Caco-2 (cell line): ENCODE measurements at regions not wholly inside any gene's neighbourhood (a gene's known extent, or its start where the extent isn't known, plus 50 kb on each side); places are given as distances from the start of the nearest gene placed in this dataset.
A peak's percentile ranks its signal among the peaks of the same experiment; 100 is the strongest.

Experiments used
- BruUV-seq: library from RNA; stranded (reverse); fragments of 400-500 nt; replicated peaks from 2 replicates; lab custom pipeline; 2021; lab: Mats Ljungman, UMichigan
- CTCF ChIA-PET: fragments of 300-600 bp; sonication (Branson Sonifier 250); formaldehyde crosslinking; loops from one replicate; lab custom pipeline; 2022; ENCODE audit warnings: antibody characterized with exemption; lab: Charles Lee
- POLR2A ChIA-PET: fragments of 300-600 bp; sonication (Branson Sonifier 250); formaldehyde crosslinking; loops from one replicate; lab custom pipeline; 2022; ENCODE audit warnings: antibody characterized with exemption; lab: Charles Lee
- DNase-seq, 2 experiments: peaks; one replicate each; pipeline versions ENCODE4 v3.0.0 to v3.0.0-alpha.2; 2020 to 2022
- H3K27me3 ChIP-seq: replicated peaks from 2 replicates; pipeline ENCODE4 v1.6.0; 2011; ENCODE audit warnings: low read length; ENCODE audit not compliant: control insufficient read depth, insufficient read depth
- H3K36me3 ChIP-seq: 2 replicates; pipeline ENCODE4 v1.5.1; 2011; ENCODE audit warnings: low read length; ENCODE audit not compliant: control insufficient read depth, insufficient read depth
- H3K4me1 ChIP-seq: fragments of 250-450 bp; sonication (Bioruptor Pico); 2 replicates; pipeline ENCODE4 v1.5.1; 2020; ENCODE audit warnings: mild to moderate bottlenecking
- H3K4me3 ChIP-seq: 2 replicates; pipeline ENCODE4 v1.5.1; 2011; ENCODE audit warnings: low read depth, mild to moderate bottlenecking, control low read depth, low read length
- H3K9me3 ChIP-seq: fragments of 250-450 bp; sonication (Bioruptor Pico); 2 replicates; pipeline ENCODE4 v1.5.1; 2020; ENCODE audit warnings: mild to moderate bottlenecking, moderate library complexity
- H3K27ac Mint-ChIP-seq: one replicate; pipeline ENCODE4 v1.8.0; 2022; ENCODE audit warnings: mixed read lengths; ENCODE audit not compliant: unreplicated experiment
- H3K27me3 Mint-ChIP-seq: one replicate; pipeline ENCODE4 v1.8.0; 2022; ENCODE audit warnings: mixed read lengths; ENCODE audit not compliant: insufficient read depth, unreplicated experiment
- H3K36me3 Mint-ChIP-seq: one replicate; pipeline ENCODE4 v1.8.0; 2022; ENCODE audit warnings: mild to moderate bottlenecking, mixed read lengths; ENCODE audit not compliant: insufficient read depth, unreplicated experiment
- H3K4me1 Mint-ChIP-seq: one replicate; pipeline ENCODE4 v1.8.0; 2022; ENCODE audit warnings: low read depth, mixed read lengths; ENCODE audit not compliant: unreplicated experiment
- H3K4me3 Mint-ChIP-seq: one replicate; pipeline ENCODE4 v1.8.0; 2022; ENCODE audit warnings: mild to moderate bottlenecking, moderate library complexity, mixed read lengths; ENCODE audit not compliant: unreplicated experiment
- H3K9me3 Mint-ChIP-seq: one replicate; pipeline ENCODE4 v1.8.0; 2022; ENCODE audit warnings: mixed read lengths; ENCODE audit not compliant: unreplicated experiment
- CTCF ChIP-seq, 2 experiments: fragments of 200-600 bp in 1 of 2; IDR thresholded peaks; 1 replicate in 1 of 2; 2 replicates in 1 of 2; pipeline versions ENCODE4 v1.5.1 to v1.8.0; 2011 to 2022; ENCODE audit warnings: antibody characterized with exemption in 1 of 2, control low read depth in 1 of 2, inconsistent platforms in 1 of 2, low read depth in 1 of 2, low read length in 1 of 2, mild to moderate bottlenecking in 1 of 2, moderate library complexity in 1 of 2; ENCODE audit not compliant: insufficient read depth in 1 of 2, severe bottlenecking in 1 of 2, unreplicated experiment in 1 of 2
- intact Hi-C: fragments of 100-400 bp; cut with micrococcal nuclease; formaldehyde crosslinking; loops from one replicate; pipeline ENCODE4 v1.10.0; 2022; ENCODE audit not compliant: unreplicated experiment

DNA sequence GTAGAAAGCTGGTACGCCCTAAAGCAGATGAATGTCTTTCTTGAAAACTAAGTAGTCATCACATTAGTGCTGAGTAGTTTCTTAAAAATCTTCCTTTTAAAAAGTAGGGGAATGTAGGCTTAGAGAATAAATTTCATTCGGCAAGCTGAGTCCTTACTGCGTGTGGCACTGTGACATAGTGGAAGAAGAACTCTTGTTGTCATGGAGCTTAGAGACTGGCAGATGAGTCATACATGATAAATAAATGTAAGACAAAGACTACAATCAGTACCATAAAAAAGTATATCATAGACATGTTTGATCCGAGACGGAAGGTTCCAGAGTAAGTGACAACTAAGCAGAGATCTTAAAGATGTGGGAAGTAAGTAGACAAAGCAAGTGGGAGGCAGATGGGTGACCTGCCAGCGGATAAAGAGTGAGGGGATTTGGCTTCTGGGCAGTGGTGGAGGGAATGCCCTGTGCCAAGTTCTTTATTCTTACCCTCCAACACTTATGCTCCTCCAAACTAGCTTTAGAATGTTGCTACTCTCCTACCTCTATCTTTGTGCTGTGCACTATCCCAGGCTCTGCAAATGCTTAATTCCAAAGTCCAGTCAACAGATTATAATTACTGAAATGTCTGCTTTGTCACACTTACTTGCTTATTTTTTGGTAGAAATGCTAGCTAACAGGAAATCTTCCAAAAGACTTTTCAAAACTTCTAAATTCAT, 608.5 kb upstream of the USP24 start:
- H3K4me1 Mint-ChIP-seq: peaks cover 22% of the 10 kb centered on the region
- H3K36me3 ChIP-seq: no peaks in the 10 kb centered on the region

GRCh38 chr1:55822891-55823290, 607.7 kb upstream of the USP24 start:
- H3K27me3 Mint-ChIP-seq: no peaks in the 10 kb centered on the region
- CTCF ChIA-PET: no interaction called here
- Histone ChIP-seq H3K36me3 (no peaks in the 10 kb centered on the region), H3K27me3 (no peaks in the 10 kb centered on the region), H3K4me1 (peaks cover 29% of the 10 kb centered on the region), H3K9me3 (no peaks in the 10 kb centered on the region), H3K4me3 (no peak overlapping the region)
- H3K4me3 Mint-ChIP-seq: no peak overlapping the region
- H3K27ac Mint-ChIP-seq: no peak overlapping the region
- peaks cover 22% of the 10 kb centered on the region for H3K4me1 Mint-ChIP-seq
- POLR2A ChIA-PET: no interaction called here
- no peaks in the 10 kb centered on the region for H3K9me3 Mint-ChIP-seq
- BruUV-seq: no TSS peak
- no peak for TF ChIP-seq CTCF (IDR thresholded peaks at IDR 0.05; ENCODE audit: insufficient read depth in 1 of 2, low read depth in 1 of 2, low read length in 1 of 2, severe bottlenecking in 1 of 2, unreplicated experiment in 1 of 2)
- peak in 1 of 2 experiments; percentile 32 for DNase-seq
- H3K36me3 Mint-ChIP-seq: no peaks in the 10 kb centered on the region
- intact Hi-C loops: no loop called here

More for the DNA sequence above, 608.5 kb upstream of the USP24 start:
- H3K36me3 Mint-ChIP-seq: no peaks in the 10 kb centered on the region
- BruUV-seq: no TSS peak
- H3K9me3 ChIP-seq: no peaks in the 10 kb centered on the region
- intact Hi-C loops: no loop called here
- no peaks in the 10 kb centered on the region for H3K9me3 Mint-ChIP-seq
- DNase-seq: no peak
- H3K4me3 Mint-ChIP-seq: no peak overlapping the region
- no peaks in the 10 kb centered on the region for H3K27me3 ChIP-seq
- ChIA-PET CTCF (no interaction called here), POLR2A (no interaction called here)
- peak overlapping the region; percentile 37 for H3K27ac Mint-ChIP-seq
- H3K4me3 ChIP-seq: no peak overlapping the region
- H3K4me1 ChIP-seq: peaks cover 29% of the 10 kb centered on the region
- H3K27me3 Mint-ChIP-seq: no peaks in the 10 kb centered on the region
- TF ChIP-seq CTCF (IDR thresholded peaks at IDR 0.05; ENCODE audit: insufficient read depth in 1 of 2, low read depth in 1 of 2, low read length in 1 of 2, severe bottlenecking in 1 of 2, unreplicated experiment in 1 of 2): no peak

- no peak for DNase-seq
- no peak overlapping the region for H3K4me3 Mint-ChIP-seq
Observed at GRCh38 chr1:55821234-55821633, 606.1 kb upstream of the USP24 start.

More at GRCh38 chr1:55821234-55821633, 606.1 kb upstream of the USP24 start:
- Mint-ChIP-seq H3K27me3 (no peaks in the 10 kb centered on the region), H3K9me3 (no peaks in the 10 kb centered on the region), H3K4me1 (peaks cover 16% of the 10 kb centered on the region), H3K27ac (no peak overlapping the region), H3K36me3 (no peaks in the 10 kb centered on the region)
- ChIA-PET CTCF (no interaction called here), POLR2A (no interaction called here)
- no peak overlapping the region for H3K4me3 ChIP-seq
- H3K27me3 ChIP-seq: no peaks in the 10 kb centered on the region
- H3K36me3 ChIP-seq: no peaks in the 10 kb centered on the region
- no peak for TF ChIP-seq CTCF (IDR thresholded peaks at IDR 0.05; ENCODE audit: insufficient read depth in 1 of 2, low read depth in 1 of 2, low read length in 1 of 2, severe bottlenecking in 1 of 2, unreplicated experiment in 1 of 2)
- intact Hi-C loops: no loop called here
- peaks cover 25% of the 10 kb centered on the region for H3K4me1 ChIP-seq
- no peaks in the 10 kb centered on the region for H3K9me3 ChIP-seq
- BruUV-seq: no TSS peak
